ENCODE measurements at regions not wholly inside any gene's neighbourhood (a gene's known extent, or its start where the extent isn't known, plus 50 kb on each side); places are given as distances from the start of the nearest gene placed in this dataset.
"Not testable (repeated sequence)": the region's sequence is repeated elsewhere in the genome, so short reads cannot be mapped to it uniquely, and the experiment has no call there.

DNA sequence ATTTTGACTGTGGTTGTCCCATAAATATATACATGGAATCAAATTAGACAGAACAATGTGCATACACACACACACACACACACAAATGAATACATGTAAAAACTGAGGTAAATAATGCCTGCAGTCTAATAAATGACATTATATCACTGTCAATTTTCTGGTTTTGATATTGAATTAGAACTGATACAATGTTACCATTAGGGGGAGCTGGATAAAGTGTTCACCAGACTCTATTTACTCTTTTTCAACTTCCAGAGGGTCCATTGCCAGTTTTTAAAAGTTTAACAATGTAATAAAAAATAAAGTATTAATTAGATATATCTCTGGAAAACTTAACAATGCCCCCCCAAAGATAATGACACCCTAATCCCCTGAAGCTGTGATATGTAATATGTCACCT, 1666.8 kb upstream of the TMEFF2 start:
- no peak for DNase-seq

GRCh38 chr2:193847991-193848390, 1653.3 kb upstream of the TMEFF2 start:
- no peak for DNase-seq

- DNase-seq = no peak
Measured at GRCh38 chr2:193847130-193847529, 1652.4 kb upstream of the TMEFF2 start.

DNA sequence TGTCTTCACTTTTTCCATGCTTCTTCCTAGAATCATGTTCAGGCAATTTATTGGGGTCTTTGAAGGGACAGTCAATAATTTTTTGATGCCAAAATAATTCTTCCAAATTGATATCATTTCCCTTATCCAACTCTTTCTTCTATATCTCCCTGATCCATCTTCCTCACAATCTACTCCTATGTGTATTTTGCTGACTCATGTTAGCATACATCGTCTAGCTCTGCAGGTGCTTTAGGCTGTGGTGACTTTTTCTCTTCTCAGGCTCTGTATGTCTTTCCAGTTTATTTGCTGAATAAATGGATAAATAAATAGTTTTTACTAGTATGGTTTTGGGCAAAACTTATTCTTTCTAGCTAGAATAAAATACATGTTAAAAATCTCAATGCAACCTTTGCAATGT, 1650.9 kb upstream of the TMEFF2 start:
- DNase-seq = no peak

GRCh38 chr2:193843675-193844074, 1648.9 kb upstream of the TMEFF2 start:
- DNase-seq = no peak

DNA sequence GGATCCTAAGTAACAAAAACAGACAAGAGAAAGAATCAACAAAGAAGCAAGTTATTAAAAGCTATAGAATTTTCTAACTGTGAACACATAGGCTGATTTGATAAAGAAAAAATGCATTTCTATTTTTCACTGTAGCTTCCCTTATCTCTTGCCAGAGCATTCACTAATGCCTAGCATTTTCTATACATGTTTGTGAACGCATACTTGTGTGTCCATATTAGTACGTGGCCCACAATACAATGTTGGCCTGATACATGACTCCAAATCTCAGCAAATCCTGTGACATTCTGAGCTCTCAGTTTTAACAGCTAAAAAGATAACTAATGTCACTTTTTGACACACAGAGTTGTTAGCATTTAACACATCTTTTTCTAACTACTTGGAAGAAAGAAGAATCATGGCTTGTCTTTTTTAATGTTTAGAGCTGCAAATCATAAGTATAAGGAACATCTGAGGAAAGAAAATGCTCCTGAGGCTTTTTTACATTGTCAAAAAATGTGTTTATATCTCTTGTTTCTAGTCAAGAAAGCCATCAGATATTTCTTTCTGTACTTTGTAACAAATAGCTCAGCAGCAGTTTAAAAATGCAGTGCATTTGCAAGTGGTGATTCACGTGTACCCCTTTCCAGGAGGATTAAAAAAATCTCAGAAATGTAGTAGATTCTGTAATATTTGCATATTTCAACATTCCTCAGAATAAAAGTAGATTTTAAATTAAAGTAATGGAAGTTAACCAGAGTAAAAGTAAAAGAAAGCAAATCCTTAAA, 1646.8 kb upstream of the TMEFF2 start:
- DNase-seq = peak in 2 of 3 donors; percentile 23 to 38

DNA sequence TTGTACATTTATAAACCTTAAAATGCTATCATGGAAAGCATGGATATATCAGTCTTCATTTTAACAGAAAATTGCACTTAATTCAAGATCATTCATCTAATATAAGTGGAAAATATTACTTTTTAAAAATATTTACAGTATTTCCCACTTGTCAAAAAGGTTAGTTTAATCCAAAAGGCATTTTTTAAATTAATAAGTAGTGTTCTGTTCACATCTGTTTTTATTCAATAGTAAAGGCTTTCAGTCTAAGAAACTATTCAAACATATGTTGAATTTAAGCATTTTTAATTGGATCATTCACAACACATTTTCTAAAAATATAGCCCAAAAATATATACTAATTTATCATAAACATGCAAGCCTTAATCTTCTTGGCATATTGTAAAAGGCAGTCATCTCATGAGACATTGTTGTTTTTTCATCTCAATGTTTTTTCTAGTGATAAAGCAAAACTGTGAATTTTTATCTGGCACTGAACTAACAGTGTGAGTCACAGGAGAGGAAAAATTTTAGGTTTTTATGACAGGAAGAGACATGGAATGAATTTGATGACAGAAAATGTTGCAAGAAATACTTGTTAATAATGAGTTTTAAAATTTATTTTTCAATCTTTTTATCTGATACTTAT, 1642.5 kb upstream of the TMEFF2 start:
- DNase-seq = peak; percentile 42 to 69 (median 66)

DNA sequence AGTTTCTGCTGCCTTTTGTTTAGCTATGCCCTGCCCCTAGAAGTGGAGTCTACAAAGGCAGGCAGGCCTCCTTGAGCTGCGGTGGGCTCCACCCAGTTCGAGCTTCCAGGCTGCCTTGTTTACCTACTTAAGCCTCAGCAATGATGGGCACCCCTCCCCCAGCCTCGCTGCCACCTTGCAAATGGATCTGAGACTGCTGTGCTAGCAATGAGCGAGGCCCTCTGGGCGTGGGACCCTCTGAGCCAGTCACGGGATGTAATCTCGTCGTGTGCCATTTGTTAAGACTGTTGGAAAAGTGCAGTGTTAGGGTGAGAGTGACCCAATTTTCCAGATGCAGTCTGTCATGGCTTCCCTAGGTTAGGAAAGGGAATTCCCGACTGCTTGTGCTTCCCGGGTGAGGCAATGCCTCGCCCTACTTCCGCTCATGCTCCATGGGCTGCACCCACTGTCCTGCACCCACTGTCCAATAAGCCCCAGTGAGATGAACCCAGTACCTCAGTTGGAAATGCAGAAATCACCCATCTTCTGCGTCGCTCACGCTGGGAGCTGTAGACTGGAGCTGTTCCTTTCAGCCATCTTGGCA, 1641.8 kb upstream of the TMEFF2 start:
- peak in 1 of 3 donors; percentile 26 for DNase-seq

DNA sequence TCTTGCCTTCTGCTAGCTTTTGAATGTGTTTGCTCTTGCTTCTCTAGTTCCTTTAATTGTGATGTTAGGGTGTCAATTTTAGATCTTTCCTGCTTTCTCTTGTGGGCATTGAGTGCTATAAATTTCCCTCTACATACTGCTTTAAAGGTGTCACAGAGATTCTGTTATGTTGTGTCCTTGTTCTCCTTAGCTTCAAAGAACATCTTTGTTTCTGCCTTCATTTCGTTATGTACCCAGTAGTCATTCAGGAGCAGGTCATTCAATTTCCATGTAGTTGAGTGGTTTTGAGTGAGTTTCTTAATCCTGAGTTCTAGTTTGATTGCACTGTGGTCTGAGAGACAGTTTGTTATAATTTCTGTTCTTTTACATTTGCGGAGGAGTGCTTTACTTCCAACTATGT, 1639.2 kb upstream of the TMEFF2 start:
- DNase-seq = not testable (repeated sequence)

GRCh38 chr2:193824474-193824873, 1629.7 kb upstream of the TMEFF2 start:
- DNase-seq = peak in 1 of 3 donors; percentile 69

DNA sequence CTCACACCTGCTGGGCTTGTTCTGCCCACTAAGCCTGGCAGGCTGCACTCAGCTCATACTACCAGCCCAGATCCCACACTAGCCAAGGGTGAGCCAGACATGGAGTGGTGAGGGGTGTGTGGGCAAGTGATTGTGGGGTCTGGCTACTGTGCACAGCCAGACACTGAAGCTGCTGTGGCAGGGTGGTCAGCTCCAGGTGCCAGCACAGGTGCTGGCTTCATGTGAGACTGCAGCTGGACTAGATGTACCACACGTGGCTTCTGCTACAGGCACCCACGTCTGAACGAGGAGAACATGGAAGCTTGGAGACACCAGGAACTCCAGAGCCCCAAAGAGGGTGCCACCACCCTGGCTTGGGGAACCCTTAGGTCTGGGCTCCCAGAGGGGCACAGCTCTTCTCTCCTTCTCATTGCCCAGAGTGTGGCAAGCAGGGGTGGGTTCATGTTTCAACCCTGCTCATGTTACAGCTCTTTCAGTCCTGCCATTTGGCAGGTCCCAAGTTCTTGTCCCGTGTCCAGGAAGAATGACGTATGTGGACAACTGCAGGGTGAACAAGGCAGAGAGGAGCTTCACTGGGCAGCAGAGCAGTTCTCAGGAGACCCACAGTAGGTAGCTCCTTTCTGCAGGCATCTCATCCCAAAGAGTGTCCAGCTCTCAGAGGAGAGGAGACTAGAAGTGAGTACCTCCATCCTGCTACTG, 1624.2 kb upstream of the TMEFF2 start:
- no peak for DNase-seq

DNA sequence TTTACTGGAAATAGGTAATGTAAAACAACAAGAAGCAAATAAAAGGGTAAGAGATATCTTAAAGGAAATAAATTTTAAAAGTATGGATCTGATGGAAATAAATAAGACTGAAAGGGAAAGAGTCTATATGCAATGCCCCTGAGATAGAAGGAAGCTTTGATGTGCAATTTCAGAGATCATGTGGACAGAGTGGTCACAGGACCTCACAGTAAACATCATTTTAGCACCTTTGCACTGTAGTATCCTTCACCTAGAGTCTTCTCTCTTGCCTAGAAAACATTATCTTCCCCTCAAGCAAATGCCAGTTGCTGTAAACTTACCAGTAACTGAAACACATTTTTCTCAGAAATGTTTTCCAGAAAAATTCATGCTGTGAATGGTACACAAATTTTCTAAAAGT, 1621.3 kb upstream of the TMEFF2 start:
- no peak for DNase-seq

GRCh38 chr2:193810533-193810932, 1615.8 kb upstream of the TMEFF2 start:
- no peak for DNase-seq

- DNase-seq = no peak
Measured at GRCh38 chr2:193808877-193809276, 1614.1 kb upstream of the TMEFF2 start.

DNA sequence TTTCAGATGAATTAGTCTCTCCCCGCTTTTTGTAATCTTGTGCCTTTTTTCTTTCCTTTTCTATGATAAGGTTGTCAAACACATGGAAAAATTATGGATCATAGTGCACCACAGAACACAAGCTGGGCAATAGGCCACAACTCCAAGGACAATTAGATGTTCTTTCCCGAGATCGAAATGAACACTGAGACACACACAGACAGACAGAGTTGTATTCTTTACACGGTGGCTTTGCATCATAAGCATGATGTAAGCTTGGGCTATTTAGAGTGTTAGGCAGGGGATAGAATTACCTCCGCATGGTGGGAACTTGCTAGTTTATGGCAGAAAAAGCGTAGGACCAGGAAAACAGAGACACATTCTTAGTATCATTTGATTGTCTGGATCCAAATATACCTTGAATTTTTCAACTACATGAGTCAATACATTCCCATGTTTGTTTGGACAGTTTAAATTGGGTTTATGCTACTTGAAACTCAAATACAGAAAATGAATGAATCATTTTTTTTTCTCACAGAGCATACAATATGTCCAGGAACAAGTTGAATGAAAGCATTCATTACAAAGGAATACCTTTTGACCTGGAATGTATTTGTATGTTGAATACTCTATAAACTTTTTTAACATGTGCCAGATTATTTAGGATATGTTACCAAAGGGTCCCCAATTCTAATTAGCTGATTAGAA, 1611.5 kb upstream of the TMEFF2 start:
- DNase-seq = no peak

DNA sequence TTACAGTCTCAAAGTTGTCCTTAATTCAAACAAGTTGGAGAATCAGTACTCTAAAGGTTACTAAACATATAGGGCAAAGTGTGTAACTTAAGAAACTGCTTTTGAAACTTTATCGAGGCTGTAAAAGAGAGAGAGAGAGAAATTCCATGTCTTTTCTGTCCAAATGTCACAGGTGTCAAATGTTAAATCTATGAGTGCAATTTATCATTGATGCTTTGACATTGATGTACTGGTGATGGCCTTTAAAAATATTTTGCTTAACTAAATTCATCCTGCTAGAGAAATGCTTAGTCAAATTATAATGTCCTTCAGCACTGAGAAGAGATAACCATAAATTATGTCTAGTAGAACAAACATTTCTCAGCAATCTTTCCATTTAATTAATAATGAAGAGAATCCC, 1602.1 kb upstream of the TMEFF2 start:
- DNase-seq = no peak

DNA sequence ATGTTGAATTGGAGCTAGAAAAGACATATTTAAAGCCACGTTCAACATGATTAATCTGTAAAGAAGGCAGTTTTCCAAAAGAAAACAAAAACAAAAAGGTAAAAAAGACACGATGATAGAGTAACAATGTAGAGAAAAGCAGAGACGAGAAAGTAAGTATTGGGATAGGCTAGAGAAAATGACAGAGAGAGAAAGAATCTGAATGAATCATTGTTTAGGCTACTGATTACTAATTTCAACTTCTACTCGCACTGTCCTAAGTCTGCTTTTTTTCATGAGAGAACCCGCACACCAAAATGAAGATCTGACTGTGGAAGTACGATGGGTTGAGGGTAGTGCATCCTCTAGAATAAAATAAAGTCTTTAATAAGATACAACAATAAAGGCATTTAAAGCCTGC, 1599.2 kb upstream of the TMEFF2 start:
- no peak for DNase-seq

GRCh38 chr2:193783681-193784080, 1588.9 kb upstream of the TMEFF2 start:
- DNase-seq = no peak

DNA sequence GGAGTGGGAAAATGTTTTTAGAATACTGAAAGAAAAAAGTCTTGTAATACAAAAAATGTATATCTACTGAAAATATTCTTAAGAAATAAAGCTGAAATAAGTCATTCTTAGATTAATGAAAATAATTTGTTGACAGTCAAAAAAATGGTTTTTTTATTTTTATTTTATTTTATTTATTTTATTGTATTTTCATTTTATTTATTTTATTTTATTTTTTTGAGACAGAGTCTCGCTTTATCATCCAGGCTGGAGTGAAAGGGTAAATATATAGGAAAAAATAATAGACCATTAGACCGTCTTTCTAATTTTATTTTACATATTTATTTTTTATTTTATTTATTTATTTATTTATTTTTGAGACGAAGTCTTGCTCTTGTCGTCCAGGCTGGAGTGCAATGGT, 1583.6 kb upstream of the TMEFF2 start:
- no peak for DNase-seq

DNA sequence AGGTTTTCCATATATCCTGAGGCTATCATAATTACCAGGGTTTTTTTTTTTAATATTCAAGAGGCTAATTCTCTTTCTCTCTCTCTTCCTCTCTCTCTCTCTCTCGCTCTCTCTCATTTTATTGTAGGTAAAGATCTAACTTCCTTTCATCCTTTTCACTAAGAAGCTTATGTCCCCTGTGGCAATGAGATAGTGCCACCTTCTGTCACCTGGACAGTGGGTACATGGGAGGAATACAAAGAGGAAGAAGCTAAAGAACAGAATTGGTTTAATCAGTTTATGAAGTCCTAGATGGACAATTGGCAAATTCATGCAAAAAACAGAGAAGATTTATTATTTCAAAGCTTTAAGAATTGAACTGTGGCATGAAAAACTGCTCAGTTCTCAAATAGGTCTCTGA, 1582.3 kb upstream of the TMEFF2 start:
- DNase-seq = no peak

DNA sequence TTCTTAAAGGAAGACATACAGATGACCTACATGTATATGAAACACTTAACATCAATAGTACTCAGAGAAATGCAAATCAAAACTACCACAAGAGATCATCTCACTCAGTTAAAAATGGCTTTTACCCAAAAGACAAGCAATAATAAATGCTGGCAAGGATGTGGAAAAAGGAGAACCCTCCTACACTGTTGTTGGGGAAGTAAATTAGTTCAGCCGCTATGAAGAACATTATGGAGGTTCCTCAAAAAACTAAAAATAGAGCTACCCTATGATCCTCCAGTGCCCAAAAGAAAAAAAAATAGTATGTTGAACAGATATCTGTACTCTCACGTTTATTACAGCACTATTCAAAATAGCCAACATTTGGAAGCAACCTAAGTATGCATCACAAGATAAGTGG, 1579.4 kb upstream of the TMEFF2 start:
- DNase-seq = no peak

DNA sequence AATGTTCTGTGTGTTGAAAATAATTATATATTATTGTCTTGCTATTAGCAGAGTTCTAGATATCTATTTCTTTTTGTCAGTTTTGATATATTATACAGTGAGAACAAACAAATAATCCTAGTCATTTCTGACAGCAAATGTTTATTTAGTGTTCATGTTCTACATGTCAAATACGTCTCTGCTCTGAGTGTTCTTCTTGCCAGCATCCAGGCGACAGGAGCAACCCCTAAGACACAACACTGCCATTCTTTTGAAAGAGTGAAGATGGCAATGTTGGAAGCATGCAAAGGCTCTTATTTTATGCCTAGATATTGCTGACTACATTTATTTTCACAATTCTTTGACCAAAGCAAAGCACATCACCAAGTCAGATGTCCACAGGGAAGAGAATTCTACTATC, 1556.6 kb upstream of the TMEFF2 start:
- DNase-seq = no peak
